ENCODE measurements at regions not wholly inside any gene's neighbourhood (a gene's known extent, or its start where the extent isn't known, plus 50 kb on each side); places are given as distances from the start of the nearest gene placed in this dataset.

DNA sequence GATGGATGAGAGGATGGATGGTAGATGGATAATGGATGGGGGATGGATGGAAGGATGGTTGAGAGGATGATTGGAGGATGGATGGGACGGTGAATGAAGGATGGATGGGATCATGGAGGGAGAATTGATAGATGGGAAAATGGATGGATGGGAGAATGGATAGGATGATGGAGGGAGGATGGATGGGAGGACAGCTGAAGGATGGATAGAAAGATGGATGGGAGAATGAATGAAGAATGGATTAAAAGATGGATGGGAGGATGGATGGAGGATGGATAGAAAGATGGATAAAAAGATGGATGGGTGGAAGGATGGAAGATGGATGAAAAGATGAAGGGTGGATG lies 218.3 kb upstream of the IER5L start:
- DNase-seq, result no peak

GRCh38 chr9:129395633-129396364 lies 217.7 kb upstream of the IER5L start:
- DNase-seq, result no peak

DNA sequence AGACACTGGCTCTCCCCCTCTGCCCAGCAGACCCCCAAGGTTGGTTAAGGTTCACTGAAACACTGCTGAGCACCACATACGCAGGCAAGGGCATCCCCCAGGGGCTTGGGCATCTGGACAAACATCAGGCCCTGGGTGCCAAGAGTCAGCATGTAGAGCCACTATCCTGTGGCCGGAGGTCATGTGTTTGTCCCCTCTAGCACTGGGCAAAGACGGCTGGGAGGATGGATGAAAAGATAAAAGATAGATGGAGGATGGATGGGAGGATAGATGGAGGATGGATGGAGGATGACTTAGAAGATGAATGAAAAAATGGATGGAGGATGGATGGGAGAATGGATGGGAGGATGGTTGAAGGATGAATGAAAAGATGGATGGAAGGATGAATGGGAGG lies 216.8 kb upstream of the IER5L start:
- no peak for DNase-seq

GRCh38 chr9:129394061-129394885 lies 216.2 kb upstream of the IER5L start:
- DNase-seq, result no peak

DNA sequence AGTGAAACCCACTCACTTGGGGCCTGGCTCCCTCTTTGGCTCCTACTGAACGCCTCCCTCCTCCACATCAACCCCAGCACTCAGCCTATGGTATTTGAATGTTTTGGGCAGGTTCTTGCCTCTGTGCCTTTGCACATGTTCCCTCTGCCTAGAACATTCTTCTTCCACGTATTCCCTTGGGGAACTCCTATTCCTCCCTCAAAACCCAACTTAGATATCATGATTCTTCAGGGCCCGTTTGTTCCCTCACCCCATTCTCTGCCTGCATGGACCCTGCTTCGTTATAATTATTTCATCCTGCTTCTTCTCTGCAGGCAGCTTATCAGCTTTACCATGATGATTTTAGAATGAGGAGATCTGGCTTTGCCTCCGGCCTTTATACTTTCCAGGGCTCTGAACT lies 215.0 kb upstream of the IER5L start:
- DNase-seq, result no peak

DNA sequence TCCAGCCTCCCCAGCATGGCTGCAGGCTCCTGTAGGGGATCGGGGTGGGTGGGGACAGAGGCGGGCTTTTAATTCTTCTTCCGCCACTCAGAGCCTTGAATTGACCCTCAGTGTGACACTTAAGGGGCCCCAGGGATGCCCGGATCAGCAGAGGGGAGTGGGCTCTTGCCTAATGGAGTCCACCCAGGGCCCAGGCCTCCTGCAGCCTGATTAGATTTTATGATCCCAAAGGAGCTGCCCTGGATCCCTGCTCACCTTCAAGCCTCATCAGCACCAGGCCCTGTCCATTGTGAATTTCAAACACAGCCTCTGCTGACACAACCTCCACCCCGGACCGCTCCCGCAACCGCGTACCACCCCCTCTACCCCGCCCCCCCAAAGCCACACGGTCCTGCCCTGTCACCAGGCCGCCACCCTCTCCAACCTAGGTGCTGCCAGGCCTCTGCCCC lies 214.1 kb upstream of the IER5L start:
- no peak for DNase-seq

DNA sequence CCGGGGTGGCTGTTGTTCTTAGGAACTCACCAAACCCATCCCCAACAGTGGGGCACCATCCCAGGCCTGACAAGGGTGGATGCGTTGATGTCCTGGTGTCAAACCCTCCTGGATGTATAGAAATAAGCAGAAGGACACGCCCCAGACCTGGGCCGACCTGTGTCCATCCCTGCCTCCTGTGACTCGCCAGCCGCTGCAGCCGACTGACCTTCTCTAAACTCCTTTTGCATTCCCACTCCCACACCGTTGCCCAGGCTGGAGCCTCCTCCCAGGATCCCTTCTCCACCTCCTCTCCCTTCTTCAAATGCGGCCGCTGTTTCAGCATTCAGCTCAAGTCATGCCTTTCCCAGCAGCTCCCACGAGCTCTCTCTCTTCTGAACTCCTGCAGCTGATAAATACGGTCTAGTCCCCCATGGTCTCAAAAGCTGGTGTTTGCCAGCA lies 213.2 kb upstream of the IER5L start:
- no peak for DNase-seq

GRCh38 chr9:129390541-129390940 lies 212.5 kb upstream of the IER5L start:
- no peak for DNase-seq

- DNase-seq, result no peak
These were observed 209.8 kb upstream of the IER5L start for GRCh38 chr9:129387822-129388221.

GRCh38 chr9:129386812-129387177 lies 208.7 kb upstream of the IER5L start:
- no peak for DNase-seq

DNA sequence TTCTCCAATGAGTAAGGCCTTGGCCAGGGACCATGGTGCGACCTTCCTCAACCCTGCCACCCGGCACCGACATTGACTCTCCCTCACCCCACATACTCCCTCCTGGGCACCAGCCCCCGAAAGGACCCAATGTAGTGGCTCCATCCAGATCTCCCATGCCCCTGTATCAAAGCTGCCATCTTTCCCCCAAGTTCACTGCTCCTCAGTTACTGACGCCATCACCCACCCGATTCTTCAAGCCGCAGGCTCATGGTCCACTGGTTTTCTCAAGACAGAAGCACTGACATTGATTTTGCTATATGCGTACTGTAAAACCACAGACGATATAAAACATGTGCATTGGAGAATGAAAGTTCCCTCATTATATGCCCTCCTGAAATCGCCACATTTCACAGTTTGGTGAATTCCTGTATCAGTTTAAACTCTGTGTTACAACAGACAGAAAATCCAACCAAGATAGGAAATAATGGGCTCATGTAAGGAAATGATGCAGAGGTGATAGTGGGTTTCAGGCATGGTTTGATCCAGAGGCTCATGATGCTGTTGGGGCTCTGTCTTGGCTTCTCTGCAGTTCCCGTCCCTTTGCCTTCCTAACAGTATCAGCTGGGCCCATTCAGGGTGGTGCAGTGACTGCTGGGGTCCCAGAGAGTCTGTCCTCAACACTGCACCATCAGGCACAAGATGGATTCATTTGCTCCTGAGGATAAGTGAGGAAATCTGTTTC lies 207.3 kb upstream of the IER5L start:
- no peak for DNase-seq

DNA sequence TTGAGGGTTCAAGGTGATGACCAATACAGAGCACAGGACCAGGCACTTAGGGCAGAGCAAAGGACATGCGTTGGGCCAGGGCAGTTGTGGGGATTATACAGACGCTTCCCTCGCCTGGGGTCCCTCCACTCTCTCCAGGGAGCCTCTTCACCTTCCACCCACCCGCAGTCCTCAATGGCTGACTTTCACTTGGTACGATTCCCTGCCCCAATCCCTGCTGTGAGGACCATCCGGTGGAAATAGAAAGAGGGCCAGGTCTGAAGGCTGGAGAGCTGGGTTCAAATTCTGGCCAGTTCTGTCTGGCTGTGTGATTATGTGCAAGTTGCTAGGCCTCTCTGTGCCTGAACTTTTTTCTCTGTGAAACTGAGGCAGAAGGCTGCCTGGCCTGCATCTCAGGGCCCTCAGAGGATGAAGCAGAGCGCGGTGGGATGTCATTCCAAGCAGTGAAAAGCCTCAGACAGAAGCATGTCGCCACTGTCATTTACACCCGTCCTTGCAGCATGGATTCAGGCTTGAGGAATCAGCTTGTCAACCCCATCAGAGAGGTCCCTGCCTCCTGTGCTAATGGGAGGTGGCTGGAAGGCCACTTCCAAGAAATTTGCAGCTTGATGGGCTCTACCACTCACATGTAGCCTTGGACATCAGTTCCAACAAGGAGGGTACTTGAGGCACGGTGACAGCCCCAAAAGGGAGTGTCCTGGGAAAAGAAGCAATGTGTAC lies 206.6 kb upstream of the IER5L start:
- no peak for DNase-seq

GRCh38 chr9:129383561-129384490 lies 205.8 kb upstream of the IER5L start:
- DNase-seq, result peak; percentile 17

GRCh38 chr9:129383019-129383560 lies 205.0 kb upstream of the IER5L start:
- DNase-seq, result no peak

GRCh38 chr9:129382281-129383018 lies 204.4 kb upstream of the IER5L start:
- DNase-seq, result no peak

DNA sequence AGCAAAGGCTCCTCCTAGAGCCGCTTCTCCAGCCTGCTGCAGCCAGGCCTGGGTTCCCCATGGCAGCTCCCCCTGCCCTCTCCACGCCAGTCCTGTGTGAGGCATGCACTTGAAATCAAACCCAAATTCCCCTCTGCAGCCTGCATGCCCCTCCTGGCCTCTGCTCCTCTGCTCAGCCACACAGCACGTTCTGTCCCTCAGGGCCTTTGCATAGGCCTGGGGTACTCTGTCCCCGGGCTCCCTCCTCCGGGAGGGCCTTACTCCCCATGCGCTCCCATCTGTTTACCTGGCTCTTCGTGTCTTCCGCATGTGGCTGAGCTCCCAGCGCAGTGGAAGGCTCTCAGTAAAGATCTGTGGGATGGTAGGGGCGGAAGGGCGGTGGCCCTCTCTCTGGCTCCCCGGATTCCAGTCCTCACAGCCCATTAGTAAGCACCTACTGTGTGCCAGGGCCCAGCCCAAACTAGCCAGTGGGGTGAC lies 203.5 kb upstream of the IER5L start:
- no peak for DNase-seq

GRCh38 chr9:129380961-129381401 lies 202.9 kb upstream of the IER5L start:
- no peak for DNase-seq

DNA sequence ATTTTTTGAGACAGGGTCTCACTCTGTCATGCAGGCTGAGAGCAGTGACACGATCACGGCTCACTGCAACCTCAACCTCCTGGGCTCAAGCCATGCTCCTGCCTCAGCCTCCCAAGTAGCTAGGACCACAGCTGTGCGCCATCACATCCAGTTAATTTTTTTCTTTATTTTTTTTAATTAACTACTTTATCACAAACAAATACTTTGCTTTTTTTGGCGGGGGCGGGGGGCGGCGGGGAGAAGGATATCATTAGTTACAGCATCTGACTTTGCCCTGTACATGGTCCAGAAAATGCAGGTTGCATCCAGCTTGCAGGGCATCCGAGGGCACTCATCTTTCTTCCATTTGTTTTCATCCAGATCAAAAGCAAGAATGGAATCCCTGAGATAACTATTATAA lies 201.8 kb upstream of the IER5L start:
- no peak for DNase-seq

- no peak for DNase-seq
These were observed 201.2 kb upstream of the IER5L start for GRCh38 chr9:129379181-129379836.
